Cardiac fibroblast (primary cell): ENCODE measurements at regions not wholly inside any gene's neighbourhood (a gene's known extent, or its start where the extent isn't known, plus 50 kb on each side); places are given as distances from the start of the nearest gene placed in this dataset.
A peak's percentile ranks its signal among the peaks of the same experiment; 100 is the strongest.

Experiments
- DNase-seq, 2 donors: peaks; one replicate each; pipeline versions ENCODE4 v3.0.0 to v3.0.0-alpha.2; 2010; ENCODE audit warnings: low read depth in 2 of 2
- H3K4me3 ChIP-seq, 2 donors: replicated peaks in 1 of 2; 1 replicate in 1 of 2; 2 replicates in 1 of 2; pipeline ENCODE4 v1.5.1; 2011; ENCODE audit warnings: low read depth in 2 of 2, low read length in 2 of 2, mild to moderate bottlenecking in 2 of 2, moderate library complexity in 1 of 2
- TF ChIP-seq, protein P1 (sequence below): IDR thresholded peaks from one replicate; pipeline ENCODE4 v1.5.1; 2011; ENCODE audit warnings: low read depth, mild to moderate bottlenecking, low read length, inconsistent platforms

DNA sequence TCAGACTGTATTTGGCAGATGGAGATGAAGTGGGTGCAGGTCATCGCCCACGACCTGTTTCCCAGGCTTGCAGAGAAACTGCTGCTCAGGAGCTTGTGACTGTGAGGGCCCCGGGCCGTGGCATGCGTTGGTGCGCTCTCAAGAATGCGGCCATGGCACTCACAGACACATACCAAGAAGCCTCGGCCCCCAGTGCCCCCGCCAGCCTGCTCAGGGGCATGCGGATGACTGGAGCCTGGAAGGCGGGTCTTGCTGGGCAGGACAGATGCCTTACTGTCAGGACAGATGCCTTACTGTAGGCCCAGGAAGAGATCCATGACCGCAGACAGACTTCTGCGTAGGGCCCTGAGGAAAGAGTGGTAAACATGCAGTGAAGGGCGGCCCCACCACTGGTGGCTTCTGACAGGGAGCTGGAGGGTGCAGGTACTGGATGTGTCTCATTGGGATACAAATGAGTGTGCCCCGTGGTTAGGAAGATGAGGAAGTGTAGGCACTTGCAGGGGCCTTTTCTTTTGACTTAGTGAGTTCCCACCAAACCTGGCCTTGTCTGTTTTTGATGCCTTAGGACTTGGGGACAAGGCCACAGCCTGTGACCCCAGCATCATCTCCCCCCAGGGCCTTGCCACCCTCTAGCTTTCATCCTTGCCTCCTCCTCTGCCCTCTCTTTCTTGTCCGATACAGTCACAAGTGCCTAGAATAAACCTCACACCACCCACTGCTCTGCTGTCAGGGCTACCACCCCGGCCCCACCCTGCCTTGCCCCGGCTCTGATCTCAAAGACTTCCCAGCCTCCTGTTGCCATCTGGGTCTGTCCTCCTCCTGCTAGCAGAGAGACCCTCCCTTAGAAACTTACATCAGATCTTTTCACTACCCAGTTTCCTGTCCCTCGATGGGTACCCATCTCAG is 68.8 kb upstream of the ABL1 start:
- TF ChIP-seq, protein P1, sequence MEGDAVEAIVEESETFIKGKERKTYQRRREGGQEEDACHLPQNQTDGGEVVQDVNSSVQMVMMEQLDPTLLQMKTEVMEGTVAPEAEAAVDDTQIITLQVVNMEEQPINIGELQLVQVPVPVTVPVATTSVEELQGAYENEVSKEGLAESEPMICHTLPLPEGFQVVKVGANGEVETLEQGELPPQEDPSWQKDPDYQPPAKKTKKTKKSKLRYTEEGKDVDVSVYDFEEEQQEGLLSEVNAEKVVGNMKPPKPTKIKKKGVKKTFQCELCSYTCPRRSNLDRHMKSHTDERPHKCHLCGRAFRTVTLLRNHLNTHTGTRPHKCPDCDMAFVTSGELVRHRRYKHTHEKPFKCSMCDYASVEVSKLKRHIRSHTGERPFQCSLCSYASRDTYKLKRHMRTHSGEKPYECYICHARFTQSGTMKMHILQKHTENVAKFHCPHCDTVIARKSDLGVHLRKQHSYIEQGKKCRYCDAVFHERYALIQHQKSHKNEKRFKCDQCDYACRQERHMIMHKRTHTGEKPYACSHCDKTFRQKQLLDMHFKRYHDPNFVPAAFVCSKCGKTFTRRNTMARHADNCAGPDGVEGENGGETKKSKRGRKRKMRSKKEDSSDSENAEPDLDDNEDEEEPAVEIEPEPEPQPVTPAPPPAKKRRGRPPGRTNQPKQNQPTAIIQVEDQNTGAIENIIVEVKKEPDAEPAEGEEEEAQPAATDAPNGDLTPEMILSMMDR: no peak
- no peak overlapping the region for H3K4me3 ChIP-seq
- no peak for DNase-seq

DNA sequence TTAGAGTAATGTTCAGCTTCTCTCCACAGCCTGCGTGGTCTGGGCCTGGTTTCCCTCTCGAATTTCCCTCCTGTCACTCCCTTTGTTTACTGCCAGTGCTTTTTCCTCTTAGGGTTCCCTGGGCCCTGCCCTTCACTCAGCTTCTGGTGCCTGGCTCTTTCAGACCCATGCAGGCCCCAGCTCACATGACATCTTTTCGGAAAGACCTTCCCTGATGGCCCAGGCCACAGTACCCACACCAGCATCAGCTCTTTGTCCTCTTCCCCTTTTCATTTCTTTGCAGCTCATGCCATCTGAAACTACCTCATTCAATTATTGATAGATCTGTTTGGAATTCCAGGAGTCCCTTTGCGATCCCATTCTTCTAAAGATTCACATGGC is 68.1 kb upstream of the ABL1 start:
- DNase-seq: no peak
- TF ChIP-seq, protein P1: no peak
- H3K4me3 ChIP-seq: no peak overlapping the region

DNA sequence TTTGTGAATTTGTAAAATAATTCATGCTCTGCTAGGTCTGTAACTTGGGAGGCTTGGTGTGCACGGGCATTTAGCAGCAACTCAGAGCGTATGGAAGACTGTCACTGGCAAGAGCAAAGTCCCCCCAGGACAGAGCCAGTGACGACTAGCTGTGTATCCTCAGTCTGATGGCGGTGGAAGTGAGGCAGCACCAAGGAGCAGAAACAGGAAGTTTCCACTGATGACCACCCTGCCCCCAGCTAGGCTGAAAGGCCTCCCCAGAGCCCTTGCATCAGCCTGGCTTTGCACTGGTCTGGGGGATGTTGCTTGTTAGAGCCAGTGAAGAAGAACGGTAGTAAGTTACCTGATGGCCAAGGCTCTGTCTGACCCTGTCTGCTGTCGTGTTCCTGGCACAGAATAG is 66.8 kb upstream of the ABL1 start:
- TF ChIP-seq, protein P1: no peak
- DNase-seq: peak; percentile 37 to 41
- H3K4me3 ChIP-seq: no peak overlapping the region

DNA sequence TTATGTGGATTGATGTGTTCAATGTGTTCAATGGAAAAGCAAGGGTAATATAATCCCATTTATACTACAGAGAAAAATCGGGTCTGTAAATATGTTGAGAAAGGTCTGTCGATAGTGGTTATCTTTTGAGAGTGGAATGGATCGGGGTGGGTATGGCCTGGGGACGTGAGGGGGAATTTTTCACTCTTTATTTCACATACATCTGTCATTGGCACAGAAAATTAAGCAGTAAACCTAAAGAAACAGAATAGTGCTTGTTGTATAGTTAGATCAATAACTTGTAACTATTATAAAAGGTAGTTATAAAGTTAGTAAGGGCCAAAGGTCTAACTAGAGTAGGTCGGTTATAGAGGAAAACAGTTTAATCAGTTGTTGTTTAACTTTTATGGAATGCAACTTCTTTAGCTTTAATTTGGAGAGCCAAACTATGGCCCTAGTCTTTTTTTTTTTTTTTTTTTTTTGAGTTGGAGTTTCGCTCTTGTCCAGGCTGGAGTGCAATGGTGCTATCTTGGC is 66.1 kb upstream of the ABL1 start:
- DNase-seq: no peak
- TF ChIP-seq, protein P1: no peak
- H3K4me3 ChIP-seq: no peak overlapping the region

DNA sequence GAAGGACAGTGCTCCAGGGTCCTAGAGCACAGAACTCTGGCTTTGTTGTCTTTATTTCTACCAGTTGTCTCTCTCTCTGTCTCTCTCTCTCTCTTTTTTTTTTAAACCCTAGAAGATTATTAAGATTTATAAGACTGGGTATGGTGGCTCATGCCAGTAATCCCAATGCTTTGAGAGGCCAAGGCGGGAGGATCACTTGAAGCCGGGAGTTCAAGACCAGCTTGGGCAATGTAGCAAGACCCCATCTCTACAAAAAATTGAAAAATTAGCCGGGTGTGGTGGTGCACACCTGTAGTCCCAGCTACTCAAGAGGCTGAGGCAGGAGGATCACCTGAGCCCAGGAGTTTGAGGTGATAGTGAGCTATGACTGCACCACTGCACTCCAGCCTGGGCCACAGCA is 65.0 kb upstream of the ABL1 start:
- TF ChIP-seq, protein P1: no peak
- no peak overlapping the region for H3K4me3 ChIP-seq
- no peak for DNase-seq

DNA sequence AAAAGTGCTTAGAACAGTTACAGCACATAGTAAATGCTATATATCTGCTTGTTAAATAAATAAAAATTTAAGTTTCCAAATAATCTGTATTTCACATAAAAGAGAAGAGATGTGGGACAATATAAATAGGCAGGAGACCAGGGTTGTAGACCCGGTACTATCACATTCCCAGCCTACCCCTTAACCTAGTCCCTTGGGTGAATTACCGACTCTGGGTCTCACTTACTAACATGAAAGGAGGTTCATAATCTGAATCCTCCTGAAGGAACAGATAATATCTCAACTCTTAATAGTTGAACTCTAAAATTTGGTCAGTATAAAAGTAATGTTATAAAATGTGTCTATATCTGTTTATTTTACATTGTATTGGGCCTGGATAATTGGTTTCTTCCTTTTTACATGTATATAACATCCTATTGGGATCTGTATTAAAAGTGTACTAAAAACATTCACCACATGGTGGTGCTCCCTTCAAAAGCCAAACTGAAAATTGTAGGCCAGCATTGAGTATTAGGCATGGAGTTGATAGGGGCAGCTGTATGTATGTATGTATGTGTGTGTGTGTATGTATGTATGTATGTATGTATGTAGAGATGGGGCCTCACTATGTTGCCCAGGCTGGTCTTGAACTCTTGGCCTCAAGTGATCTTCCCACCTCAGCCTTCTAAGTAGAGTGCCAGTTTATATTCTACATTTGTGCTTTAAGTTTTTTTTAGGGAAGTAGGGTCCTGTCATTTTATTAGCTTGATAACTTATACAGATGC is 64.2 kb upstream of the ABL1 start:
- TF ChIP-seq, protein P1: peak; percentile 56
- peak; percentile 85 to 87 for DNase-seq
- H3K4me3 ChIP-seq: no peak overlapping the region
